Smooth muscle cell (in vitro differentiated cells): ENCODE measurements at regions not wholly inside any gene's neighbourhood (a gene's known extent, or its start where the extent isn't known, plus 50 kb on each side); places are given as distances from the start of the nearest gene placed in this dataset.

Experiments
- DNase-seq: peaks from one replicate; lab custom pipeline; 2025; ENCODE audit not compliant: unreplicated experiment; lab: John Stamatoyannopoulos, UW
- H2AFZ ChIP-seq: fragments of 200-600 bp; sonication (generic); 2 replicates; pipeline ENCODE4 v1.6.0; 2016; ENCODE audit warnings: antibody characterized with exemption, low read depth, mild to moderate bottlenecking
- H3F3A ChIP-seq: fragments of 200-600 bp; sonication (generic); 2 replicates; pipeline ENCODE4 v1.6.0; 2017; ENCODE audit warnings: antibody characterized with exemption, low read depth
- H3K27ac ChIP-seq: fragments of 200-600 bp; sonication (generic); 2 replicates; pipeline ENCODE4 v1.5.1; 2016; ENCODE audit warnings: low read depth, mild to moderate bottlenecking
- H3K27me3 ChIP-seq: fragments of 200-600 bp; sonication (generic); 2 replicates; pipeline ENCODE4 v1.6.1; 2016; ENCODE audit warnings: low read depth, mild to moderate bottlenecking
- H3K36me3 ChIP-seq: fragments of 200-600 bp; sonication (generic); 2 replicates; pipeline ENCODE4 v1.5.1; 2016; ENCODE audit warnings: low read depth
- H3K4me1 ChIP-seq: fragments of 200-600 bp; sonication (generic); 2 replicates; pipeline ENCODE4 v1.5.1; 2016; ENCODE audit warnings: low read depth
- H3K4me2 ChIP-seq: fragments of 200-600 bp; sonication (generic); 2 replicates; pipeline ENCODE4 v1.6.0; 2016; ENCODE audit warnings: mild to moderate bottlenecking
- H3K4me3 ChIP-seq: fragments of 200-600 bp; sonication (generic); 2 replicates; pipeline ENCODE4 v1.5.1; 2016; ENCODE audit warnings: mild to moderate bottlenecking
- H3K79me2 ChIP-seq: fragments of 200-600 bp; sonication (generic); 2 replicates; pipeline ENCODE4 v1.6.0; 2016; ENCODE audit warnings: low read depth, mild to moderate bottlenecking
- H3K9ac ChIP-seq: fragments of 200-600 bp; sonication (generic); 2 replicates; pipeline ENCODE4 v1.6.0; 2016; ENCODE audit warnings: low read depth
- H3K9me3 ChIP-seq: fragments of 200-600 bp; sonication (generic); replicated peaks from 2 replicates; pipeline ENCODE4 v1.5.1; 2016; ENCODE audit warnings: low read depth
- H4K20me1 ChIP-seq: fragments of 200-600 bp; sonication (generic); 2 replicates; pipeline ENCODE4 v1.6.0; 2016; ENCODE audit warnings: low read depth
- WGBS: methylation state at CpG from one replicate; pipeline ENCODE4 v1.1.7; 2016; ENCODE audit warnings: low lambda C conversion rate; 5-methylcytosine and 5-hydroxymethylcytosine counted together
- TF ChIP-seq, protein P1 (sequence below): fragments of 200-600 bp; sonication (generic); IDR thresholded peaks from 2 replicates; pipeline ENCODE4 v1.5.1; 2017; ENCODE audit warnings: borderline replicate concordance, mild to moderate bottlenecking, antibody characterized with exemption; ENCODE audit not compliant: insufficient read depth, poor library complexity, severe bottlenecking

DNA sequence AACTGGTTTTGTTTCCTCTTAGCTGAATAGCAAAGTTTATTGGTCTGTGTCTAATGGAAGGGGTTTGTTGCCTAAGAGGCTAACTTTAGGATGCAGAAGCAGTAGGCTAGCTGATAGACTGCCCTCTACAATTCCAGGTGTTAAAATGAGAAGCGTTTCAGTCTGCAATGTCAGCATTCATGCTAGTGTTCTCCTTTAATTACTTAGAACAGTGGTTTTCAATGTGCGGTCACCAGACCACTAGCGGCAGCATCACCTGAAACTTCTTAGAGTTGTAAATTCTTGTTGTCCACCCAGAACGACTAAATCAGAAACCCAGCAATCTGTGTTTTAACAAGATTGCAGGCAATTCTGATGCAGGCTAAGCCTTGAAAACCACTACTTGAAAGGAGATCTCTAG, 392.9 kb downstream of the IPMK start:
- Histone ChIP-seq H3K4me3 (no peak overlapping the region), H3K4me1 (no peaks in the 10 kb centered on the region)
- WGBS, result 86% methylated on average over 4 of the region's 4 CpGs

DNA sequence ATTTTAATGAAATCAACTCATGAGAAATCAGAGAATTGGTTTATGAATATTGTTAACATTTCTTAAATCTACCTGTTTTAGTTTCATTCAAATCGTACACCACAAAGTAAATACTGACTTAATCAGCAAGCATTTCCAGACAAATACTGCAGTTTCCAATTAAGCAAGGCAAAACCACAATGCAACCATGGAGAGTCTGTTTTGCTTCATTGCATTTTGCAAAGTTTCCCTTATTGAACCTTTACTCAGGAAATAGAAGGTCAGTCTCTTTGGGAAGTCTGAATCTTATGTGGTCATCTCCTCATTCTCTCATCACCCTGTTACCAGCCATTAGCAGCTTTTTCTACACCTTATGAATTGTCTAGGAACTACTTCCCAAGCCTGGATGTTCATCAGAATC, 400.5 kb downstream of the IPMK start:
- no peaks in the 10 kb centered on the region for H3K9me3 ChIP-seq
- no peaks in the 10 kb centered on the region for H3K79me2 ChIP-seq
- no peaks in the 10 kb centered on the region for H3K4me1 ChIP-seq
- H3K36me3 ChIP-seq, result no peaks in the 10 kb centered on the region
- H3K9ac ChIP-seq, result no peak overlapping the region
- H3F3A ChIP-seq, result no peaks in the 10 kb centered on the region
- no peak for DNase-seq
- H3K4me3 ChIP-seq, result no peak overlapping the region
- TF ChIP-seq, protein P1, sequence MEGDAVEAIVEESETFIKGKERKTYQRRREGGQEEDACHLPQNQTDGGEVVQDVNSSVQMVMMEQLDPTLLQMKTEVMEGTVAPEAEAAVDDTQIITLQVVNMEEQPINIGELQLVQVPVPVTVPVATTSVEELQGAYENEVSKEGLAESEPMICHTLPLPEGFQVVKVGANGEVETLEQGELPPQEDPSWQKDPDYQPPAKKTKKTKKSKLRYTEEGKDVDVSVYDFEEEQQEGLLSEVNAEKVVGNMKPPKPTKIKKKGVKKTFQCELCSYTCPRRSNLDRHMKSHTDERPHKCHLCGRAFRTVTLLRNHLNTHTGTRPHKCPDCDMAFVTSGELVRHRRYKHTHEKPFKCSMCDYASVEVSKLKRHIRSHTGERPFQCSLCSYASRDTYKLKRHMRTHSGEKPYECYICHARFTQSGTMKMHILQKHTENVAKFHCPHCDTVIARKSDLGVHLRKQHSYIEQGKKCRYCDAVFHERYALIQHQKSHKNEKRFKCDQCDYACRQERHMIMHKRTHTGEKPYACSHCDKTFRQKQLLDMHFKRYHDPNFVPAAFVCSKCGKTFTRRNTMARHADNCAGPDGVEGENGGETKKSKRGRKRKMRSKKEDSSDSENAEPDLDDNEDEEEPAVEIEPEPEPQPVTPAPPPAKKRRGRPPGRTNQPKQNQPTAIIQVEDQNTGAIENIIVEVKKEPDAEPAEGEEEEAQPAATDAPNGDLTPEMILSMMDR, result no peak
- no peak overlapping the region for H3K27ac ChIP-seq
- H4K20me1 ChIP-seq, result no peaks in the 10 kb centered on the region
- no peak overlapping the region for H3K4me2 ChIP-seq
- H3K27me3 ChIP-seq, result no peaks in the 10 kb centered on the region
- H2AFZ ChIP-seq, result no peak overlapping the region
- WGBS, result 76% methylated on average over 1 of the region's 1 CpG

More for the DNA sequence above, 392.9 kb downstream of the IPMK start:
- TF ChIP-seq, protein P1, result no peak
- Histone ChIP-seq H3F3A (no peaks in the 10 kb centered on the region), H4K20me1 (no peaks in the 10 kb centered on the region), H2AFZ (no peak overlapping the region), H3K4me2 (no peak overlapping the region), H3K79me2 (no peaks in the 10 kb centered on the region), H3K9ac (no peak overlapping the region), H3K27me3 (no peaks in the 10 kb centered on the region), H3K36me3 (no peaks in the 10 kb centered on the region), H3K27ac (no peak overlapping the region), H3K9me3 (no peaks in the 10 kb centered on the region)
- no peak for DNase-seq

DNA sequence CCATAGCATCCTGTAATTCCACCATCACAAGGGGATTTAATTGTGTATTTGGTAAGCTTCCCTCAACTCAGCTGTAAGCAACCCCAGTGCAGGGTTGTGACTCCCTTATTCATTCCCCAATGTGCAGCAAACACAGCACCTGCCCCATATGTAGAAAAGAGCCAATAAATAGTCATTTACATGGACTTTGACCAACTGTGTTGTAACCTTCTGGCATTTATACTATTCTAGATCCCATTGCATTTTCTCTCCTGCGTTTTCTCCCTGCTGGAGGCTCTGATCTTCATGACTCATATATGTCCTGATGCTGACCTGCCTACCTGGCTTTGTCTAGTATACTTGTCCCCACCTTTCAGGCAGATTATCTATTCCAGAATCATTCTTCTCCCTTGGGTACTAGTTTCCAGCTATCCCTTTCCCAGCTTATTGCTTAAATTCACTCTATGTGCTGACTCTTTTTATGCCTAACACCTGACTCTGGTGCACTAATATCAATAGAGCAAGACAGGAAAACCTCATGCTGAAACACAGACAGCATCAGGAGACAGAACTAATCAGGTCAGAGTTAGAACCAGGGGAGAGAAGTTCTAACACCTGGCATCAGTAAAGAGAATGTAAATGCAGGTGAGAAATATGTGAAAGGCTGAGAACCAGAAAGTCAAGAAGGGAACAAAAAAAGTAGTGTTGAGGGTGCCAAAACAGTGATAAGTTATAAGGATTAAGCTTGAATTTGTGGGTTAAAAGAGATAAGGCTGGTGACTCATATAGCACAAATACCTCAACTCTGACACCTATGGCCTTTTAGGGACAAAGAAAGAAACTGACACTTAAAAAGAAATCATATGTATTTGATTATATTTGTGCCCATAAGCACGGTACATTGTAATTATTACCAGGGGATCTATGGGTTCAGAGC, 402.7 kb downstream of the IPMK start:
- Histone ChIP-seq H3K79me2 (no peaks in the 10 kb centered on the region), H3K4me1 (no peaks in the 10 kb centered on the region), H3K4me3 (no peak overlapping the region), H3K9me3 (no peaks in the 10 kb centered on the region), H2AFZ (no peak overlapping the region), H3K27me3 (no peaks in the 10 kb centered on the region), H3F3A (no peaks in the 10 kb centered on the region), H3K9ac (no peak overlapping the region), H3K4me2 (no peak overlapping the region), H3K36me3 (no peaks in the 10 kb centered on the region), H3K27ac (no peak overlapping the region), H4K20me1 (no peaks in the 10 kb centered on the region)
- TF ChIP-seq, protein P1, result no peak
- DNase-seq, result no peak
- 36% methylated on average over 2 of the region's 2 CpGs for WGBS
